Keratinocyte (primary cell): ENCODE measurements at regions not wholly inside any gene's neighbourhood (a gene's known extent, or its start where the extent isn't known, plus 50 kb on each side); places are given as distances from the start of the nearest gene placed in this dataset.

Source experiments
- DNase-seq: peaks from one replicate; pipeline ENCODE4 v3.0.0-alpha.2; 2011; ENCODE audit warnings: low read depth, missing footprints, low spot score
- FAIRE-seq: peaks from 2 replicates; lab custom pipeline; 2011; peaks lifted over from hg19 to GRCh38; lab: Jason Lieb, UNC
- H2AFZ ChIP-seq: 2 replicates; pipeline ENCODE4 v1.6.0; 2012; ENCODE audit warnings: low read length, control low read depth, inconsistent platforms; ENCODE audit not compliant: control insufficient read depth
- H3K27ac ChIP-seq: 2 replicates; pipeline ENCODE4 v1.5.1; 2011; ENCODE audit warnings: low read length; ENCODE audit not compliant: control insufficient read depth, insufficient read depth
- H3K27me3 ChIP-seq: 3 replicates; pipeline ENCODE4 v1.6.0; 2011; ENCODE audit warnings: low read length; ENCODE audit not compliant: control insufficient read depth, insufficient read depth; ENCODE audit errors: extremely low read depth
- H3K36me3 ChIP-seq, 2 experiments: 2 replicates in 1 of 2; 3 replicates in 1 of 2; pipeline ENCODE4 v1.5.1; 2011; ENCODE audit warnings: low read length in 2 of 2, mild to moderate bottlenecking in 1 of 2; ENCODE audit not compliant: control insufficient read depth in 2 of 2, insufficient read depth in 2 of 2; ENCODE audit errors: extremely low read depth in 1 of 2
- H3K4me1 ChIP-seq: 3 replicates; pipeline ENCODE4 v1.5.1; 2011; ENCODE audit warnings: low read length; ENCODE audit not compliant: control insufficient read depth, insufficient read depth; ENCODE audit errors: extremely low read depth
- H3K4me2 ChIP-seq: 3 replicates; pipeline ENCODE4 v1.6.0; 2011; ENCODE audit warnings: low read depth, low read length; ENCODE audit not compliant: control insufficient read depth, insufficient read depth; ENCODE audit errors: extremely low read depth
- H3K4me3 ChIP-seq, 3 experiments: fragments of 200-600 bp in 1 of 3; sonication (generic) in 1 of 3; 2 replicates in 2 of 3; 3 replicates in 1 of 3; pipeline ENCODE4 v1.5.1; 2011 to 2016; ENCODE audit warnings: low read length in 3 of 3, mild to moderate bottlenecking in 3 of 3, control low read depth in 2 of 3, inconsistent platforms in 1 of 3, low read depth in 1 of 3, mixed read lengths in 1 of 3, mixed run types in 1 of 3, moderate library complexity in 1 of 3; ENCODE audit not compliant: control insufficient read depth in 2 of 3, insufficient read depth in 2 of 3; ENCODE audit errors: extremely low read depth in 1 of 3
- H3K79me2 ChIP-seq: 2 replicates; pipeline ENCODE4 v1.6.0; 2012; ENCODE audit warnings: low read length; ENCODE audit not compliant: control insufficient read depth, insufficient read depth
- H3K9ac ChIP-seq: 3 replicates; pipeline ENCODE4 v1.6.0; 2011; ENCODE audit warnings: low read length; ENCODE audit not compliant: control insufficient read depth, insufficient read depth; ENCODE audit errors: extremely low read depth
- H3K9me1 ChIP-seq: 3 replicates; pipeline ENCODE4 v1.6.0; 2011; ENCODE audit warnings: low read length; ENCODE audit not compliant: control insufficient read depth, insufficient read depth; ENCODE audit errors: extremely low read depth
- H3K9me3 ChIP-seq: 2 replicates; pipeline ENCODE4 v1.5.1; 2012; ENCODE audit warnings: low read depth, low read length; ENCODE audit not compliant: control insufficient read depth
- H4K20me1 ChIP-seq: 3 replicates; pipeline ENCODE4 v1.6.0; 2011; ENCODE audit warnings: low read length; ENCODE audit not compliant: control insufficient read depth, insufficient read depth; ENCODE audit errors: extremely low read depth
- CTCF ChIP-seq, 3 experiments: IDR thresholded peaks in 1 of 3; conservative IDR thresholded peaks in 1 of 3; optimal IDR thresholded peaks in 1 of 3; 2 replicates in 2 of 3; 3 replicates in 1 of 3; pipeline versions ENCODE3 to v1.5.1; 2011; ENCODE audit warnings: low read length in 3 of 3, mild to moderate bottlenecking in 3 of 3, moderate library complexity in 2 of 3, control low read depth in 1 of 3, inconsistent platforms in 1 of 3; ENCODE audit not compliant: insufficient read depth in 2 of 3; ENCODE audit errors: extremely low read depth in 1 of 3
- EZH2 ChIP-seq: IDR thresholded peaks from one replicate; pipeline ENCODE4 v1.6.1; 2012; ENCODE audit warnings: inconsistent platforms, mild to moderate bottlenecking, low read length, moderate library complexity
- dilution Hi-C: fragments of 300-500 bp; cut with MboI; formaldehyde crosslinking; loops from one replicate; pipeline ENCODE4 v1.7.0; 2020; ENCODE audit warnings: low sequenced_read_pairs; ENCODE audit not compliant: extremely low pct_ligation_motif_present

GRCh38 chr10:107548301-107548700, 383.8 kb upstream of the SORCS1 start:
- Histone ChIP-seq H3K9me3 (no peaks in the 10 kb centered on the region), H3K9me1 (no peaks in the 10 kb centered on the region), H2AFZ (no peak overlapping the region), H3K4me2 (no peak overlapping the region), H3K36me3 (no peaks in the 10 kb centered on the region), H4K20me1 (no peaks in the 10 kb centered on the region), H3K27ac (no peak overlapping the region), H3K4me1 (peaks cover 18% of the 10 kb centered on the region), H3K9ac (no peak overlapping the region), H3K4me3 (no peak overlapping the region), H3K27me3 (no peaks in the 10 kb centered on the region), H3K79me2 (no peaks in the 10 kb centered on the region)
- FAIRE-seq (no peak), DNase-seq (no peak)
- dilution Hi-C loops, result no loop called here
- no peak for TF ChIP-seq EZH2
- TF ChIP-seq CTCF (optimal IDR thresholded peaks at IDR 0.05 in 1 of 3, IDR thresholded peaks at IDR 0.05 in 1 of 3, conservative IDR thresholded peaks at IDR 0.05 in 1 of 3; ENCODE audit: extremely low read depth in 1 of 3, insufficient read depth in 2 of 3, low read length in 3 of 3), result no peak

- FAIRE-seq, result no peak
Measured at GRCh38 chr10:107546986-107547385, 382.5 kb upstream of the SORCS1 start.

More at GRCh38 chr10:107546986-107547385, 382.5 kb upstream of the SORCS1 start:
- peak overlapping the region; percentile 72 for H3K27ac ChIP-seq
- no peak overlapping the region for H3K4me2 ChIP-seq
- H3K9ac ChIP-seq, result no peak overlapping the region
- H3K36me3 ChIP-seq, result no peaks in the 10 kb centered on the region
- no peaks in the 10 kb centered on the region for H3K9me3 ChIP-seq
- no peak for DNase-seq
- H3K79me2 ChIP-seq, result no peaks in the 10 kb centered on the region
- H4K20me1 ChIP-seq, result no peaks in the 10 kb centered on the region
- dilution Hi-C loops, result no loop called here
- H2AFZ ChIP-seq, result peak overlapping the region; percentile 44
- H3K4me3 ChIP-seq, result no peak overlapping the region
- H3K27me3 ChIP-seq, result no peaks in the 10 kb centered on the region
- TF ChIP-seq CTCF (optimal IDR thresholded peaks at IDR 0.05 in 1 of 3, IDR thresholded peaks at IDR 0.05 in 1 of 3, conservative IDR thresholded peaks at IDR 0.05 in 1 of 3; ENCODE audit: extremely low read depth in 1 of 3, insufficient read depth in 2 of 3, low read length in 3 of 3), result no peak
- no peak for TF ChIP-seq EZH2
- H3K9me1 ChIP-seq, result no peaks in the 10 kb centered on the region
- peaks cover 18% of the 10 kb centered on the region for H3K4me1 ChIP-seq
